Thoracic aorta (tissue), 2 donors: ENCODE measurements at regions not wholly inside any gene's neighbourhood (a gene's known extent, or its start where the extent isn't known, plus 50 kb on each side); places are given as distances from the start of the nearest gene placed in this dataset.
"Not testable (repeated sequence)": the region's sequence is repeated elsewhere in the genome, so short reads cannot be mapped to it uniquely, and the experiment has no call there.

Experiments used
- ATAC-seq: fragments of 150-250 bp; one replicate; pipeline ENCODE4 v1.8.0; 2017; ENCODE audit warnings: low read depth; ENCODE audit not compliant: insufficient number of reproducible peaks, low FRiP score
- DNase-seq: peaks from one replicate; pipeline ENCODE4 v3.0.0-alpha.2; 2020; ENCODE audit warnings: low spot score
- H3K27ac ChIP-seq, 2 donors: fragments of 200-600 bp; sonication (generic); 1 replicate in 1 of 2; 2 replicates in 1 of 2; pipeline ENCODE4 v1.5.1; 2016; ENCODE audit warnings: mild to moderate bottlenecking in 2 of 2, moderate library complexity in 2 of 2
- H3K27me3 ChIP-seq: fragments of 200-600 bp; sonication (generic); replicated peaks from 2 replicates; pipeline ENCODE4 v1.6.0; 2016; ENCODE audit warnings: mild to moderate bottlenecking; ENCODE audit not compliant: insufficient read depth
- H3K36me3 ChIP-seq: fragments of 200-600 bp; sonication (generic); one replicate; pipeline ENCODE4 v1.5.1; 2016
- H3K4me1 ChIP-seq, 2 donors: fragments of 200-600 bp; sonication (generic); 1 replicate in 1 of 2; 2 replicates in 1 of 2; pipeline versions ENCODE4 v1.5.1 to v1.6.0; 2016; ENCODE audit warnings: low read depth in 2 of 2, mild to moderate bottlenecking in 1 of 2; ENCODE audit not compliant: control insufficient read depth in 1 of 2
- H3K4me3 ChIP-seq: fragments of 200-600 bp; sonication (generic); 2 replicates; pipeline ENCODE4 v1.5.1; 2016; ENCODE audit warnings: mild to moderate bottlenecking
- H3K9me3 ChIP-seq: fragments of 200-600 bp; sonication (generic); 2 replicates; pipeline ENCODE4 v1.5.1; 2016
- CTCF ChIP-seq: fragments of 200-600 bp; sonication (generic); IDR thresholded peaks from one replicate; pipeline ENCODE4 v1.5.1; 2019; ENCODE audit warnings: antibody characterized with exemption

- Histone ChIP-seq H3K27me3 (no peaks in the 10 kb centered on the region), H3K9me3 (no peaks in the 10 kb centered on the region), H3K4me1 (no peaks in the 10 kb centered on the region), H3K36me3 (no peaks in the 10 kb centered on the region), H3K27ac (no peak overlapping the region), H3K4me3 (no peak overlapping the region)
- ATAC-seq (no peak), DNase-seq (no peak)
- TF ChIP-seq CTCF = no peak
Measured at GRCh38 chr15:22267761-22268160, 187.4 kb downstream of the OR4M2 start.

- H3K27ac ChIP-seq, H3K4me1 ChIP-seq, H3K9me3 ChIP-seq, H3K4me3 ChIP-seq, H3K36me3 ChIP-seq, ATAC-seq, DNase-seq, H3K27me3 ChIP-seq: not testable (repeated sequence)
Measured at GRCh38 chr15:22268201-22268600, 187.9 kb downstream of the OR4M2 start.

GRCh38 chr15:22268654-22269053, 188.3 kb downstream of the OR4M2 start:
- DNase-seq, ATAC-seq, H3K4me1 ChIP-seq, H3K36me3 ChIP-seq, H3K9me3 ChIP-seq, H3K27me3 ChIP-seq, H3K4me3 ChIP-seq, H3K27ac ChIP-seq: not testable (repeated sequence)

GRCh38 chr15:22272286-22273160, 186.2 kb upstream of the GOLGA6L22 start:
- not testable (repeated sequence) for H3K27ac ChIP-seq

GRCh38 chr15:22273185-22273584, 185.5 kb upstream of the GOLGA6L22 start:
- H3K4me3 ChIP-seq, H3K9me3 ChIP-seq, ATAC-seq, H3K27ac ChIP-seq, H3K36me3 ChIP-seq, DNase-seq, H3K4me1 ChIP-seq, H3K27me3 ChIP-seq: not testable (repeated sequence)

More at GRCh38 chr15:22272286-22273160, 186.2 kb upstream of the GOLGA6L22 start:
- ATAC-seq, H3K27me3 ChIP-seq, DNase-seq, H3K4me3 ChIP-seq, H3K36me3 ChIP-seq, H3K9me3 ChIP-seq, H3K4me1 ChIP-seq: not testable (repeated sequence)

- H3K36me3 ChIP-seq, H3K27ac ChIP-seq, H3K4me1 ChIP-seq, H3K27me3 ChIP-seq, DNase-seq, ATAC-seq, H3K9me3 ChIP-seq, H3K4me3 ChIP-seq: not testable (repeated sequence)
Measured at GRCh38 chr15:22274376-22274775, 184.3 kb upstream of the GOLGA6L22 start.

- ATAC-seq, H3K36me3 ChIP-seq, H3K4me1 ChIP-seq, H3K4me3 ChIP-seq, H3K27ac ChIP-seq, DNase-seq, H3K27me3 ChIP-seq, H3K9me3 ChIP-seq: not testable (repeated sequence)
Measured at GRCh38 chr15:22280770-22281169, 177.9 kb upstream of the GOLGA6L22 start.

GRCh38 chr15:22282794-22283533, 175.7 kb upstream of the GOLGA6L22 start:
- not testable (repeated sequence) for H3K4me3 ChIP-seq, DNase-seq, H3K4me1 ChIP-seq, H3K27ac ChIP-seq, H3K36me3 ChIP-seq, H3K9me3 ChIP-seq, ATAC-seq, H3K27me3 ChIP-seq

- H3K27ac ChIP-seq, H3K4me1 ChIP-seq, H3K27me3 ChIP-seq, DNase-seq, H3K9me3 ChIP-seq, H3K36me3 ChIP-seq, H3K4me3 ChIP-seq, ATAC-seq: not testable (repeated sequence)
Measured at GRCh38 chr15:22284795-22285420, 173.8 kb upstream of the GOLGA6L22 start.

GRCh38 chr15:22291054-22291453, 167.6 kb upstream of the GOLGA6L22 start:
- H3K27me3 ChIP-seq, DNase-seq, H3K36me3 ChIP-seq, H3K27ac ChIP-seq, H3K4me1 ChIP-seq, ATAC-seq, H3K9me3 ChIP-seq, H3K4me3 ChIP-seq: not testable (repeated sequence)

GRCh38 chr15:22303112-22303511, 155.6 kb upstream of the GOLGA6L22 start:
- H3K36me3 ChIP-seq, H3K4me3 ChIP-seq, ATAC-seq, H3K27ac ChIP-seq, H3K4me1 ChIP-seq, H3K27me3 ChIP-seq, H3K9me3 ChIP-seq, DNase-seq: not testable (repeated sequence)
